Sigmoid colon (tissue), 6 donors: ENCODE measurements at regions not wholly inside any gene's neighbourhood (a gene's known extent, or its start where the extent isn't known, plus 50 kb on each side); places are given as distances from the start of the nearest gene placed in this dataset.
A peak's percentile ranks its signal among the peaks of the same experiment; 100 is the strongest.

Experiments
- DNase-seq: peaks from one replicate; pipeline ENCODE4 v3.0.0-alpha.2; 2019
- H3K27ac ChIP-seq, 4 donors: fragments of 200-600 bp; sonication (generic); one replicate each; pipeline ENCODE4 v1.5.1; 2016 to 2019; ENCODE audit warnings: mild to moderate bottlenecking in 1 of 4
- H3K27me3 ChIP-seq, 3 donors: fragments of 200-600 bp; sonication (generic); one replicate each; pipeline ENCODE4 v1.5.1; 2019; ENCODE audit warnings: mild to moderate bottlenecking in 1 of 3
- H3K36me3 ChIP-seq, 4 donors: fragments of 200-600 bp; sonication (generic); one replicate each; pipeline ENCODE4 v1.5.1; 2016 to 2019
- H3K4me1 ChIP-seq, 4 donors: fragments of 200-600 bp; sonication (generic); one replicate each; pipeline ENCODE4 v1.5.1; 2017 to 2019
- H3K4me3 ChIP-seq, 4 donors: fragments of 200-600 bp; sonication (generic); one replicate each; pipeline ENCODE4 v1.5.1; 2017 to 2019; ENCODE audit warnings: mild to moderate bottlenecking in 2 of 4, moderate library complexity in 1 of 4
- H3K9me3 ChIP-seq, 4 donors: fragments of 200-600 bp in 3 of 4; sonication (generic) in 3 of 4; one replicate each; pipeline versions ENCODE4 v1.5.1 to v1.6.1; 2013 to 2019
- EP300 ChIP-seq, 4 donors: sonication (generic); formaldehyde crosslinking; IDR thresholded peaks; one replicate each; pipeline ENCODE4 v1.6.1; 2017; ENCODE audit warnings: antibody characterized with exemption in 4 of 4
- POLR2A ChIP-seq, 2 donors: fragments of 450-650 bp; IDR thresholded peaks; one replicate each; pipeline ENCODE4 v1.6.1; 2016; ENCODE audit warnings: antibody characterized with exemption in 2 of 2, mild to moderate bottlenecking in 2 of 2, moderate library complexity in 2 of 2
- POLR2AphosphoS5 ChIP-seq, 4 donors: sonication (generic); formaldehyde crosslinking; IDR thresholded peaks; one replicate each; pipeline ENCODE4 v1.6.1; 2017; ENCODE audit warnings: antibody characterized with exemption in 4 of 4
- WGBS, 2 donors: extraction: QIAGEN DNeasy Blood & Tissue Kit; methylation state at CpG; one replicate each; pipeline ENCODE4 v1.1.7; 2013; 5-methylcytosine and 5-hydroxymethylcytosine counted together
- intact Hi-C: fragments of 100-400 bp; cut with DNase I; formaldehyde crosslinking; loops from one replicate; pipeline ENCODE4 v1.15.1; 2023
- TF ChIP-seq, protein P1 (sequence below), 4 experiments: fragments of 450-650 bp in 3 of 4; fragments of 200-600 bp in 1 of 4; IDR thresholded peaks; one replicate each; pipeline ENCODE4 v1.5.1; 2016 to 2019; ENCODE audit warnings: antibody characterized with exemption in 4 of 4, mild to moderate bottlenecking in 3 of 4, moderate library complexity in 2 of 4
- donor health status: healthy with polysubstance abuse.
- donor health status: healthy.

GRCh38 chr2:239804161-239805042, 220.7 kb downstream of the NDUFA10 start:
- WGBS, 2 donors = 69 to 79% methylated on average over 18 of the region's 18 CpGs
- H3K9me3 ChIP-seq = no peaks in the 10 kb centered on the region
- no peaks in the 10 kb centered on the region for H3K36me3 ChIP-seq
- TF ChIP-seq POLR2AphosphoS5 (IDR thresholded peaks at IDR 0.05) (no peak), POLR2A (IDR thresholded peaks at IDR 0.05) (no peak), EP300 (IDR thresholded peaks at IDR 0.05) (no peak)
- TF ChIP-seq, protein P1, sequence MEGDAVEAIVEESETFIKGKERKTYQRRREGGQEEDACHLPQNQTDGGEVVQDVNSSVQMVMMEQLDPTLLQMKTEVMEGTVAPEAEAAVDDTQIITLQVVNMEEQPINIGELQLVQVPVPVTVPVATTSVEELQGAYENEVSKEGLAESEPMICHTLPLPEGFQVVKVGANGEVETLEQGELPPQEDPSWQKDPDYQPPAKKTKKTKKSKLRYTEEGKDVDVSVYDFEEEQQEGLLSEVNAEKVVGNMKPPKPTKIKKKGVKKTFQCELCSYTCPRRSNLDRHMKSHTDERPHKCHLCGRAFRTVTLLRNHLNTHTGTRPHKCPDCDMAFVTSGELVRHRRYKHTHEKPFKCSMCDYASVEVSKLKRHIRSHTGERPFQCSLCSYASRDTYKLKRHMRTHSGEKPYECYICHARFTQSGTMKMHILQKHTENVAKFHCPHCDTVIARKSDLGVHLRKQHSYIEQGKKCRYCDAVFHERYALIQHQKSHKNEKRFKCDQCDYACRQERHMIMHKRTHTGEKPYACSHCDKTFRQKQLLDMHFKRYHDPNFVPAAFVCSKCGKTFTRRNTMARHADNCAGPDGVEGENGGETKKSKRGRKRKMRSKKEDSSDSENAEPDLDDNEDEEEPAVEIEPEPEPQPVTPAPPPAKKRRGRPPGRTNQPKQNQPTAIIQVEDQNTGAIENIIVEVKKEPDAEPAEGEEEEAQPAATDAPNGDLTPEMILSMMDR (IDR thresholded peaks at IDR 0.05) = no peak
- H3K4me1 ChIP-seq = no peaks in the 10 kb centered on the region
- peak; percentile 56 for DNase-seq
- no peak overlapping the region for H3K27ac ChIP-seq
- intact Hi-C loops = no loop called here
- no peaks in the 10 kb centered on the region for H3K27me3 ChIP-seq
- H3K4me3 ChIP-seq = no peak overlapping the region

DNA sequence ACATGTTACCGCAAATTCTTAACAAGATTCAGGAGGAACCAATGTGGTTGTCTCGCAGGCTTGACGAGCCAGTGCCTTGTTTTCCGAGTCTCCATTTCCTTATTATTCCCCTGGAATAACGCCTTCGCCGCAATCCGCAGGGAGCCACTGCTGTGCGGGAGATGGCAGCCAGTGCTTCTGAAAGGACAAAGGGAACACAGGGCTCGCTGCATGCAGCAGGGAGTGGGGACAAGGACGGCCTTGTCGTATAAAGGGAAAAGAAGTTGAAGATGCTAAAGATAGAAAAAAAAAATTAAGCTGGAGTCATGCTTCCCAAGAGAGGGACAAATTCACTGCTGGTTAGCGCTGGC, 221.4 kb downstream of the NDUFA10 start:
- H3K36me3 ChIP-seq = no peaks in the 10 kb centered on the region
- TF ChIP-seq EP300 (IDR thresholded peaks at IDR 0.05) (no peak), POLR2AphosphoS5 (IDR thresholded peaks at IDR 0.05) (no peak), POLR2A (IDR thresholded peaks at IDR 0.05) (no peak)
- TF ChIP-seq, protein P1 (IDR thresholded peaks at IDR 0.05) = no peak
- intact Hi-C loops = no loop called here
- no peaks in the 10 kb centered on the region for H3K9me3 ChIP-seq
- H3K4me3 ChIP-seq = no peak overlapping the region
- no peaks in the 10 kb centered on the region for H3K27me3 ChIP-seq
- DNase-seq = no peak
- no peaks in the 10 kb centered on the region for H3K4me1 ChIP-seq
- 77 to 85% methylated on average over 13 of the region's 13 CpGs for WGBS, 2 donors
- H3K27ac ChIP-seq = no peak overlapping the region

GRCh38 chr2:239803102-239803765, 221.9 kb downstream of the NDUFA10 start:
- H3K27me3 ChIP-seq = no peaks in the 10 kb centered on the region
- TF ChIP-seq POLR2A (IDR thresholded peaks at IDR 0.05) (no peak), EP300 (IDR thresholded peaks at IDR 0.05) (no peak), POLR2AphosphoS5 (IDR thresholded peaks at IDR 0.05) (no peak)
- TF ChIP-seq, protein P1 (IDR thresholded peaks at IDR 0.05) = no peak
- no peak overlapping the region for H3K4me3 ChIP-seq
- H3K4me1 ChIP-seq = no peaks in the 10 kb centered on the region
- peak; percentile 33 for DNase-seq
- H3K27ac ChIP-seq = no peak overlapping the region
- intact Hi-C loops = no loop called here
- H3K36me3 ChIP-seq = no peaks in the 10 kb centered on the region
- 92 to 95% methylated on average over 21 of the region's 21 CpGs for WGBS, 2 donors
- H3K9me3 ChIP-seq = no peaks in the 10 kb centered on the region

DNA sequence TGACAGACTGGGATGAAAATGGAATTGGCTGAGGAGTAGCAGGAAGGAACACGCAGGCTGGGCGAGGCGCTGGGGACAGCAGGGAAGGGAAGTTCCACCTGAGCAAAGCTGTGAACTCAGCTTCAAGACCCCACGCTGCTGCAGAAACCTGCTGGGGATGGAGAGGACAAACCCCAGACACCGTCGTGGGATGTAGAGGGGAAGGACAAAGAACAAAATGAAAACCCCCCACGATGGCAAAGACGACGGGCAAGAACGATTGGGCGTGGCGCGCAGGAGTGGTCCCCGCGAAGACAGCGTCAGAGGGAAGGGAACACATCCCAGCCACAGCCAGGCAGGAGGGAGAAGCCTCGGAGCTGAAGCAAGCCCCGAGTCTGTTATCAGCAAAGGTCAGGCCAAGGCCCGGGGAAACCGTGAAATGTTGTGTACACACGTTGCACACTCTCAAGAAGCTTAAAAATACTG, 222.9 kb downstream of the NDUFA10 start:
- Histone ChIP-seq H3K36me3 (no peaks in the 10 kb centered on the region), H3K9me3 (no peaks in the 10 kb centered on the region), H3K27ac (no peak overlapping the region), H3K27me3 (no peaks in the 10 kb centered on the region), H3K4me3 (no peak overlapping the region), H3K4me1 (no peaks in the 10 kb centered on the region)
- TF ChIP-seq POLR2AphosphoS5 (IDR thresholded peaks at IDR 0.05) = no peak
- TF ChIP-seq POLR2A (IDR thresholded peaks at IDR 0.05) = no peak
- WGBS, 2 donors = 50 to 75% methylated on average over 21 of the region's 21 CpGs
- DNase-seq = peak; percentile 38
- intact Hi-C loops = no loop called here

GRCh38 chr2:239801404-239802184, 223.5 kb downstream of the NDUFA10 start:
- Histone ChIP-seq H3K4me1 (no peaks in the 10 kb centered on the region), H3K4me3 (no peak overlapping the region), H3K36me3 (no peaks in the 10 kb centered on the region), H3K27me3 (no peaks in the 10 kb centered on the region), H3K9me3 (no peaks in the 10 kb centered on the region), H3K27ac (no peak overlapping the region)
- WGBS, 2 donors = 87 to 88% methylated on average over 22 of the region's 22 CpGs
- intact Hi-C loops = no loop called here
- TF ChIP-seq POLR2AphosphoS5 (IDR thresholded peaks at IDR 0.05) (no peak), EP300 (IDR thresholded peaks at IDR 0.05) (no peak), POLR2A (IDR thresholded peaks at IDR 0.05) (no peak)
- TF ChIP-seq, protein P1 (IDR thresholded peaks at IDR 0.05) = no peak
- DNase-seq = peak; percentile 39
